ENCODE measurements at regions not wholly inside any gene's neighbourhood (a gene's known extent, or its start where the extent isn't known, plus 50 kb on each side); places are given as distances from the start of the nearest gene placed in this dataset.
A peak's percentile ranks its signal among the peaks of the same experiment; 100 is the strongest.
"Not testable (repeated sequence)": the region's sequence is repeated elsewhere in the genome, so short reads cannot be mapped to it uniquely, and the experiment has no call there.

GRCh38 chr7:65770473-65771225 lies 102.2 kb upstream of the VKORC1L1 start:
- 5% methylated on average over 23 of the region's 44 CpGs; no CpG with 5 or more reads in 1 of the 2 donors for WGBS, 2 donors (ENCODE audit: low coverage in 1 of 2)
- intact Hi-C loops (cut with DNase I; ENCODE audit: low total_unique reads); H3K9me3 ChIP-seq; H3K27me3 ChIP-seq; H3K36me3 ChIP-seq: not testable (repeated sequence)
- peak overlapping the region; percentile 46 to 75 (median 71) for H3K4me3 ChIP-seq
- H3K4me1 ChIP-seq, result peaks cover 2 to 12% (median 4%) of the 10 kb centered on the region in 4 donors
- in situ Hi-C loops (cut with MboI; ENCODE audit: low pct_ligation_motif_present in 1 of 4, low pct_unique_long_range_greater_than_20kb in 1 of 4, low sequenced_read_pairs in 3 of 4), result loop anchor here in 1 of 4 donors (10.0 kb wide), 1 partner anchor 686 kb away; no protein-coding TSS in a partner anchor
- H3K27ac ChIP-seq, result peak overlapping the region; percentile 88 to 94 (median 89)
- DNase-seq, result peak; percentile 98
- peak; percentile 54 to 87 (median 87) for TF ChIP-seq POLR2AphosphoS5 (IDR thresholded peaks at IDR 0.05)
- peak; percentile 80 for TF ChIP-seq POLR2A (IDR thresholded peaks at IDR 0.05)
- TF ChIP-seq, protein P1, sequence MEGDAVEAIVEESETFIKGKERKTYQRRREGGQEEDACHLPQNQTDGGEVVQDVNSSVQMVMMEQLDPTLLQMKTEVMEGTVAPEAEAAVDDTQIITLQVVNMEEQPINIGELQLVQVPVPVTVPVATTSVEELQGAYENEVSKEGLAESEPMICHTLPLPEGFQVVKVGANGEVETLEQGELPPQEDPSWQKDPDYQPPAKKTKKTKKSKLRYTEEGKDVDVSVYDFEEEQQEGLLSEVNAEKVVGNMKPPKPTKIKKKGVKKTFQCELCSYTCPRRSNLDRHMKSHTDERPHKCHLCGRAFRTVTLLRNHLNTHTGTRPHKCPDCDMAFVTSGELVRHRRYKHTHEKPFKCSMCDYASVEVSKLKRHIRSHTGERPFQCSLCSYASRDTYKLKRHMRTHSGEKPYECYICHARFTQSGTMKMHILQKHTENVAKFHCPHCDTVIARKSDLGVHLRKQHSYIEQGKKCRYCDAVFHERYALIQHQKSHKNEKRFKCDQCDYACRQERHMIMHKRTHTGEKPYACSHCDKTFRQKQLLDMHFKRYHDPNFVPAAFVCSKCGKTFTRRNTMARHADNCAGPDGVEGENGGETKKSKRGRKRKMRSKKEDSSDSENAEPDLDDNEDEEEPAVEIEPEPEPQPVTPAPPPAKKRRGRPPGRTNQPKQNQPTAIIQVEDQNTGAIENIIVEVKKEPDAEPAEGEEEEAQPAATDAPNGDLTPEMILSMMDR (IDR thresholded peaks at IDR 0.05), result peak in 1 of 5 experiments; percentile 45

GRCh38 chr7:65771226-65771569 lies 101.7 kb upstream of the VKORC1L1 start:
- DNase-seq; H3K36me3 ChIP-seq; H3K9me3 ChIP-seq; intact Hi-C loops (cut with DNase I; ENCODE audit: low total_unique reads); H3K27me3 ChIP-seq: not testable (repeated sequence)
- 91% methylated on average over 17 of the region's 17 CpGs; no CpG with 5 or more reads in 1 of the 2 donors for WGBS, 2 donors (ENCODE audit: low coverage in 1 of 2)
- in situ Hi-C loops (cut with MboI; ENCODE audit: low pct_ligation_motif_present in 1 of 4, low pct_unique_long_range_greater_than_20kb in 1 of 4, low sequenced_read_pairs in 3 of 4), result loop anchor here in 1 of 4 donors (10.0 kb wide), 1 partner anchor 686 kb away; no protein-coding TSS in a partner anchor
- Histone ChIP-seq H3K4me3 (peak overlapping the region in 3 of 4 donors; percentile 46 to 75 (median 71)), H3K4me1 (peaks cover 2 to 12% (median 4%) of the 10 kb centered on the region in 4 donors), H3K27ac (peak overlapping the region; percentile 88 to 94 (median 89))

GRCh38 chr7:65776677-65777076 lies 96.2 kb upstream of the VKORC1L1 start:
- in situ Hi-C loops (cut with MboI; ENCODE audit: low pct_ligation_motif_present in 1 of 4, low pct_unique_long_range_greater_than_20kb in 1 of 4, low sequenced_read_pairs in 3 of 4), result loop anchor here in 1 of 4 donors (10.0 kb wide), 1 partner anchor 692 kb away; no protein-coding TSS in a partner anchor
- H3K27me3 ChIP-seq; DNase-seq; H3K9me3 ChIP-seq; H3K4me1 ChIP-seq; H3K27ac ChIP-seq; intact Hi-C loops (cut with DNase I; ENCODE audit: low total_unique reads); H3K36me3 ChIP-seq; H3K4me3 ChIP-seq: not testable (repeated sequence)
- 91 to 92% methylated on average over 2 to 6 of the region's 6 CpGs for WGBS, 2 donors (ENCODE audit: low coverage in 1 of 2)

GRCh38 chr7:65789943-65790342 lies 82.9 kb upstream of the VKORC1L1 start:
- intact Hi-C loops (cut with DNase I; ENCODE audit: low total_unique reads); H3K36me3 ChIP-seq; H3K9me3 ChIP-seq; H3K4me3 ChIP-seq; H3K27ac ChIP-seq; DNase-seq; H3K27me3 ChIP-seq; H3K4me1 ChIP-seq; in situ Hi-C loops (cut with MboI; ENCODE audit: low pct_ligation_motif_present in 1 of 4, low pct_unique_long_range_greater_than_20kb in 1 of 4, low sequenced_read_pairs in 3 of 4): not testable (repeated sequence)
- 85 to 86% methylated on average over 2 to 5 of the region's 5 CpGs for WGBS, 2 donors (ENCODE audit: low coverage in 1 of 2)

DNA sequence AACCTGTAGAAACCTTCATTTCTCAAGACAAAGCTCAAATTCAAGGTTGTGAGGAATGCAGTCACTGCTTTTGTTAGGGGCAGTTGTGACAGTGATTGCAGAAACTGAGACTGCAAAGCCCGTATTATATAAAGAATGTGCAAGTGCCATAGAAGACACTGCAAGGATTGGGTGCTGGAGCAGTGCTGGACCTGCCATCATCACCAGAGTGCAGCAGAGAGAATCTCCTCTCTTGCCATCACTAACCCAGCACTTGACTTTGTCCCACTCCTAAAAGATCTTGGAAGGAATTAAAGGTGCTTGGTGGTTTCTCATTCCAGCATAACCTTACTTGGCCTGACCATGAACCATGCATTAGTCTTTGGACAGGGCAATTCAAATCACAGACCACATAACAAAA lies 81.1 kb upstream of the VKORC1L1 start:
- not testable (repeated sequence) for H3K4me3 ChIP-seq

DNA sequence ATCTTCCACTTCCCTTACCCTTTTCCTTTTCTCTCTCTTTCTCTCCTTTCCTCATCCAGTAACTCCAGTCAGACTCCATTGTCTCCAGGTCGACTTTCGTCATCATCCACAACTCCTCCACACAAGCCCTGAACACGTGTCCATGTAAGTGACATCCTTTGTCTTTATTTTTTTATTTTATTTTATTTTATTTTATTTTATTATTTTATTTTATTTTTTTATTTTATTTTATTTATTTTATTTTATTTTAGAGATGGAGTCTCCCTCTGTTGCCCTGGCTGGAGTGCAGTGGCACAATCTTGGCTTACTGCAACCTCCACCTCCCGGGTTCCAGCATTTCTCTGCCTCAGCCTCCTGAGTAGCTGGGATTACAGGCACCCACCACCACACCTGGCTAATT lies 80.1 kb upstream of the VKORC1L1 start:
- H3K36me3 ChIP-seq; H3K27ac ChIP-seq; DNase-seq; H3K4me1 ChIP-seq; intact Hi-C loops (cut with DNase I; ENCODE audit: low total_unique reads); H3K27me3 ChIP-seq; H3K4me3 ChIP-seq; H3K9me3 ChIP-seq; in situ Hi-C loops (cut with MboI; ENCODE audit: low pct_ligation_motif_present in 1 of 4, low pct_unique_long_range_greater_than_20kb in 1 of 4, low sequenced_read_pairs in 3 of 4): not testable (repeated sequence)
- 95 to 96% methylated on average over 4 of the region's 4 CpGs for WGBS, 2 donors (ENCODE audit: low coverage in 1 of 2)

More for the DNA sequence above, 81.1 kb upstream of the VKORC1L1 start:
- H3K4me1 ChIP-seq; in situ Hi-C loops (cut with MboI; ENCODE audit: low pct_ligation_motif_present in 1 of 4, low pct_unique_long_range_greater_than_20kb in 1 of 4, low sequenced_read_pairs in 3 of 4); H3K9me3 ChIP-seq; DNase-seq; H3K36me3 ChIP-seq; H3K27me3 ChIP-seq; intact Hi-C loops (cut with DNase I; ENCODE audit: low total_unique reads); H3K27ac ChIP-seq: not testable (repeated sequence)
- WGBS, 2 donors (ENCODE audit: low coverage in 1 of 2), result 33% methylated on average over 1 of the region's 1 CpG; no CpG with 5 or more reads in 1 of the 2 donors

- DNase-seq; H3K27me3 ChIP-seq; H3K4me1 ChIP-seq; in situ Hi-C loops (cut with MboI; ENCODE audit: low pct_ligation_motif_present in 1 of 4, low pct_unique_long_range_greater_than_20kb in 1 of 4, low sequenced_read_pairs in 3 of 4); H3K4me3 ChIP-seq; H3K27ac ChIP-seq; H3K36me3 ChIP-seq; intact Hi-C loops (cut with DNase I; ENCODE audit: low total_unique reads); H3K9me3 ChIP-seq: not testable (repeated sequence)
- WGBS, 2 donors (ENCODE audit: low coverage in 1 of 2), result 79 to 95% methylated on average over 2 to 3 of the region's 3 CpGs
Measured at GRCh38 chr7:65794671-65795391, 78.0 kb upstream of the VKORC1L1 start.

DNA sequence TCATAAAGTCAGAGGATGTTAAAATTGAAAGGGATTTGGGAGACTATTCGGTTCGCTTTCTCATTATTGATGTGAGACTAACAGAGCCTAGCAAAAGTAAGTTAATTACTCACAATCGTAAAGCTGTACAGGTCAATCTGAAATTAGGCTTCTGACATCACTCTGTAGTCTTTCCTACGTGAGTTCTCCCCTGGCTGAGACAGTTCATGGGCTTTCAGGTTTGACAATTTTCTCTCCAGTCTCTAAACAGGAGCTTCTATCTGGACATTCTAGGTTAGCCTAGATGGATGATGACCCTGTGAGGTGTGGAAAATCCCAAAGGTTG lies 77.5 kb upstream of the VKORC1L1 start:
- H3K27me3 ChIP-seq; H3K4me3 ChIP-seq; H3K4me1 ChIP-seq; DNase-seq; intact Hi-C loops (cut with DNase I; ENCODE audit: low total_unique reads); in situ Hi-C loops (cut with MboI; ENCODE audit: low pct_ligation_motif_present in 1 of 4, low pct_unique_long_range_greater_than_20kb in 1 of 4, low sequenced_read_pairs in 3 of 4); H3K9me3 ChIP-seq; H3K36me3 ChIP-seq; H3K27ac ChIP-seq: not testable (repeated sequence)
- WGBS, 2 donors (ENCODE audit: low coverage in 1 of 2), result 46 to 83% methylated on average over 3 to 4 of the region's 4 CpGs

All from transverse colon (tissue), 4 donors.